Right lobe of liver (tissue), 4 donors: ENCODE measurements at regions not wholly inside any gene's neighbourhood (a gene's known extent, or its start where the extent isn't known, plus 50 kb on each side); places are given as distances from the start of the nearest gene placed in this dataset.

Experiments used
- CTCF ChIP-seq, 4 donors: fragments of 200-600 bp in 3 of 4; fragments of 450-650 bp in 1 of 4; IDR thresholded peaks; one replicate each; pipeline versions ENCODE4 v1.5.1 to v1.8.0; 2016 to 2022; ENCODE audit warnings: antibody characterized with exemption in 4 of 4, mild to moderate bottlenecking in 2 of 4
- POLR2A ChIP-seq: fragments of 450-650 bp; IDR thresholded peaks from one replicate; pipeline ENCODE4 v1.6.1; 2017; ENCODE audit warnings: antibody characterized with exemption, mild to moderate bottlenecking
- donor health status: DM: no; HTN: no; CAD: no.
- donor health status: DM: no; HTN: no; CAD: no.
- donor health status: DM: no; HTN: yes; CAD: no.

DNA sequence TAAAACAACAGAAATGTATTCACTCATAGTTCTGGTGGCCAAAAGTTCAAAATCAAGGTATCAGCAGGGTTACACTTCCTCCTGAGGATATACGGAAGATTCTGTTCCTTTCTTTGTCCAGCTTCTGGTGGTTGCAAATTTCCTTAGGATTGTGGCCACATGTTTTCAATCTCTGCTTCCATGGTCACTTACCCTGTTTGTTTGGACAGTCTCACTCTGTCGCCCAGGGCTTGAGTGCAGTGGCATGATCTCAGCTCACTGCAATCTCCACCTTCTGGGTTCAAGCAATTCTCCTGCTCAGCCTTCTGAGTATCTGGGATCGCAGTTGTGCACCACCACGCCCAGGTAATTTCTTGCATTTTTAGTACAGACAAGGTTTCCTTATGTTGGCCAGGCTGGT, 534.3 kb downstream of the KCNA4 start:
- TF ChIP-seq CTCF (IDR thresholded peaks at IDR 0.05) = no peak
- no peak for TF ChIP-seq POLR2A
